H9 (cell line): ENCODE measurements at regions not wholly inside any gene's neighbourhood (a gene's known extent, or its start where the extent isn't known, plus 50 kb on each side); places are given as distances from the start of the nearest gene placed in this dataset.

ENCODE experiments used
- DNase-seq: peaks from one replicate; pipeline ENCODE4 v3.0.0-alpha.2; 2017
- H2AFZ ChIP-seq: one replicate; pipeline ENCODE4 v1.6.1; 2013; ENCODE audit warnings: mild to moderate bottlenecking, low read length, control low read depth, moderate library complexity
- H2AK5ac ChIP-seq: 2 replicates; pipeline ENCODE4 v1.6.1; 2013; ENCODE audit warnings: low read length, control low read depth, mixed read lengths; ENCODE audit not compliant: insufficient read length
- H2BK120ac ChIP-seq: one replicate; pipeline ENCODE4 v1.6.1; 2013; ENCODE audit warnings: low read depth, mild to moderate bottlenecking, low read length, control low read depth, inconsistent platforms; ENCODE audit not compliant: poor library complexity, severe bottlenecking
- H2BK12ac ChIP-seq: 2 replicates; pipeline ENCODE4 v1.6.1; 2013; ENCODE audit warnings: low read length, control low read depth, mixed read lengths, low read depth; ENCODE audit not compliant: insufficient read length
- H2BK15ac ChIP-seq: 2 replicates; pipeline ENCODE4 v1.6.1; 2013; ENCODE audit warnings: low read depth, low read length, control low read depth
- H2BK20ac ChIP-seq: one replicate; pipeline ENCODE4 v1.6.1; 2013; ENCODE audit warnings: low read depth, mild to moderate bottlenecking, low read length, control low read depth, inconsistent platforms; ENCODE audit not compliant: poor library complexity, severe bottlenecking
- H2BK5ac ChIP-seq: 2 replicates; pipeline ENCODE4 v1.6.1; 2013; ENCODE audit warnings: low read length, control low read depth, mixed read lengths; ENCODE audit not compliant: insufficient read length
- H3K14ac ChIP-seq: 2 replicates; pipeline ENCODE4 v1.6.1; 2013; ENCODE audit warnings: low read length, control low read depth; ENCODE audit not compliant: insufficient read depth
- H3K18ac ChIP-seq: 2 replicates; pipeline ENCODE4 v1.6.1; 2013; ENCODE audit warnings: low read depth, mild to moderate bottlenecking, mixed read lengths, low read length, control low read depth; ENCODE audit not compliant: insufficient read length
- H3K23ac ChIP-seq: 2 replicates; pipeline ENCODE4 v1.6.1; 2013; ENCODE audit warnings: low read length, control low read depth, mixed read lengths, low read depth; ENCODE audit not compliant: insufficient read length
- H3K23me2 ChIP-seq: 2 replicates; pipeline ENCODE4 v1.6.1; 2013; ENCODE audit warnings: low read depth, mild to moderate bottlenecking, mixed read lengths, low read length, control low read depth; ENCODE audit not compliant: insufficient read length, poor library complexity, severe bottlenecking
- H3K27ac ChIP-seq: 2 replicates; pipeline ENCODE4 v1.5.1; 2013; ENCODE audit warnings: low read length, control low read depth, mixed read lengths, low read depth; ENCODE audit not compliant: insufficient read length
- H3K27me3 ChIP-seq: 2 replicates; pipeline ENCODE4 v1.6.1; 2013; ENCODE audit warnings: low read length, control low read depth, inconsistent platforms; ENCODE audit not compliant: insufficient read depth
- H3K4ac ChIP-seq: 2 replicates; pipeline ENCODE4 v1.6.1; 2013; ENCODE audit warnings: low read depth, mild to moderate bottlenecking, control low read depth, inconsistent platforms, low read length, moderate library complexity
- H3K4me1 ChIP-seq: 2 replicates; pipeline ENCODE4 v1.6.1; 2013; ENCODE audit warnings: low read length, control low read depth, inconsistent platforms; ENCODE audit not compliant: insufficient read depth
- H3K4me2 ChIP-seq: 2 replicates; pipeline ENCODE4 v1.6.1; 2013; ENCODE audit warnings: low read length, control low read depth, mixed read lengths; ENCODE audit not compliant: insufficient read length, insufficient read depth
- H3K56ac ChIP-seq: 2 replicates; pipeline ENCODE4 v1.6.1; 2013; ENCODE audit warnings: low read depth, mild to moderate bottlenecking, mixed read lengths, low read length, control low read depth; ENCODE audit not compliant: insufficient read length
- H3K79me1 ChIP-seq: 2 replicates; pipeline ENCODE4 v1.6.1; 2013; ENCODE audit warnings: low read depth, mild to moderate bottlenecking, moderate library complexity, low read length, control low read depth, inconsistent platforms; ENCODE audit not compliant: insufficient read depth, poor library complexity, severe bottlenecking
- H3K79me2 ChIP-seq: 2 replicates; pipeline ENCODE4 v1.6.1; 2013; ENCODE audit warnings: low read length, control low read depth, inconsistent platforms; ENCODE audit not compliant: insufficient read depth
- H3K9ac ChIP-seq: 2 replicates; pipeline ENCODE4 v1.6.1; 2013; ENCODE audit warnings: low read length, control low read depth, mixed read lengths; ENCODE audit not compliant: insufficient read length; ENCODE audit errors: extremely low read depth
- H3K9me3 ChIP-seq: one replicate; pipeline ENCODE4 v1.6.1; 2013; ENCODE audit warnings: low read depth, low read length, inconsistent platforms; ENCODE audit not compliant: control insufficient read depth
- H3T11ph ChIP-seq: one replicate; pipeline ENCODE4 v1.6.1; 2013; ENCODE audit warnings: mild to moderate bottlenecking, low read length, control low read depth, inconsistent platforms
- H4K20me1 ChIP-seq: one replicate; pipeline ENCODE4 v1.6.1; 2013; ENCODE audit not compliant: control insufficient read depth, insufficient read length, insufficient read depth
- H4K5ac ChIP-seq: 2 replicates; pipeline ENCODE4 v1.6.1; 2013; ENCODE audit warnings: low read depth, mild to moderate bottlenecking, mixed read lengths, low read length, control low read depth; ENCODE audit not compliant: insufficient read length
- H4K8ac ChIP-seq: replicated peaks from 2 replicates; pipeline ENCODE4 v1.6.1; 2013; ENCODE audit warnings: low read length, control low read depth, mixed read lengths, low read depth; ENCODE audit not compliant: insufficient read length
- H4K91ac ChIP-seq: 2 replicates; pipeline ENCODE4 v1.6.1; 2013; ENCODE audit warnings: low read depth, mild to moderate bottlenecking, moderate library complexity, mixed read lengths, low read length, control low read depth; ENCODE audit not compliant: insufficient read length
- H3K27ac Mint-ChIP-seq, 3 experiments: 2 replicates in 2 of 3; 3 replicates in 1 of 3; pipeline ENCODE4 v1.8.0; 2020 to 2021; ENCODE audit warnings: mixed read lengths in 3 of 3, mild to moderate bottlenecking in 1 of 3, moderate library complexity in 1 of 3
- H3K27me3 Mint-ChIP-seq: 2 replicates; pipeline ENCODE4 v1.8.0; 2021; ENCODE audit warnings: low read depth, mild to moderate bottlenecking, moderate library complexity, mixed read lengths
- H3K36me3 Mint-ChIP-seq, 3 experiments: 2 replicates in 2 of 3; 3 replicates in 1 of 3; pipeline ENCODE4 v1.8.0; 2020 to 2021; ENCODE audit warnings: low read depth in 3 of 3, mixed read lengths in 3 of 3; ENCODE audit not compliant: insufficient read depth in 1 of 3
- H3K4me1 Mint-ChIP-seq, 2 experiments: 2 replicates each; pipeline ENCODE4 v1.8.0; 2020; ENCODE audit warnings: mixed read lengths in 2 of 2
- H3K4me3 Mint-ChIP-seq, 2 experiments: 2 replicates in 1 of 2; 3 replicates in 1 of 2; pipeline ENCODE4 v1.8.0; 2020 to 2021; ENCODE audit warnings: mild to moderate bottlenecking in 2 of 2, mixed read lengths in 2 of 2, moderate library complexity in 1 of 2
- H3K9me3 Mint-ChIP-seq, 2 experiments: 2 replicates in 1 of 2; 3 replicates in 1 of 2; pipeline ENCODE4 v1.8.0; 2020; ENCODE audit warnings: mild to moderate bottlenecking in 2 of 2, mixed read lengths in 2 of 2, moderate library complexity in 1 of 2
- WGBS: extraction: QIAGEN DNeasy Blood & Tissue Kit; methylation state at CpG from one replicate; pipeline ENCODE4 v1.1.7; 2013; ENCODE audit warnings: missing lambda C conversion rate, low lambda C conversion rate, mixed read lengths; ENCODE audit not compliant: insufficient read length; ENCODE audit errors: extremely low coverage; 5-methylcytosine and 5-hydroxymethylcytosine counted together
- TF ChIP-seq, protein P1 (sequence below): fragments of 200-600 bp; sonication (generic); conservative IDR thresholded peaks from 3 replicates; pipeline ENCODE4 v1.8.0; 2021; ENCODE audit warnings: antibody characterized with exemption, mild to moderate bottlenecking

DNA sequence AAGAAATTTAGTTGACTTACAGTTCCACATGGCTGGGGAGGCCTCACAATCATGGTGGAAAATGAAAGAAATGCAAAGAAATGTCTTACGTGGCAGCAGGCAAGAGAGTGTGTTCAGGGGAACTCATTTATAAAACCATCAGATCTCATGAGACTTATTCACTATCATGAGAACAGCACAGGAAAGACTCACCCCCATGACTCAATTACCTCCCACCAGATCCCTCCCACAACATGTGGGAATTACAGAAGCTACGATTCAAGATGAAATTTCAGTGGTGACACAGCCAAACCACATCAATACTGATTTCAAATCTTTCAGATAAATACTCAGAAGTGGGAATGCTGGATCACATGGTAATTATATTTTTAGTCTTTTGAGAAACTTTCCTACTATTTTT lies 1357.9 kb downstream of the SLITRK5 start:
- H3K4me2 ChIP-seq = no peak overlapping the region
- no peaks in the 10 kb centered on the region for H3K23me2 ChIP-seq
- no peak overlapping the region for H3K14ac ChIP-seq
- H3K9me3 Mint-ChIP-seq = peaks cover 15 to 27% of the 10 kb centered on the region in 2 experiments
- peaks cover 3% of the 10 kb centered on the region for H3K9me3 ChIP-seq
- no peak overlapping the region for H3K27ac ChIP-seq
- no peak for DNase-seq
- H3K27me3 ChIP-seq = no peaks in the 10 kb centered on the region
- H3K4me3 Mint-ChIP-seq = no peak overlapping the region
- no peak overlapping the region for H4K8ac ChIP-seq
- no peak overlapping the region for H3K56ac ChIP-seq
- no peak overlapping the region for H3K4ac ChIP-seq
- peaks cover 0 to 4% of the 10 kb centered on the region in 2 experiments; a peak in 2 of 4 replicates for H3K4me1 Mint-ChIP-seq
- no peak overlapping the region for H2AFZ ChIP-seq
- H3K36me3 Mint-ChIP-seq = peaks cover 9 to 19% (median 10%) of the 10 kb centered on the region in 3 experiments; a peak in 6 of 7 replicates
- H4K20me1 ChIP-seq = no peaks in the 10 kb centered on the region
- no peak overlapping the region for H2BK5ac ChIP-seq
- no peak overlapping the region for H2BK12ac ChIP-seq
- no peaks in the 10 kb centered on the region for H3K79me2 ChIP-seq
- no peak overlapping the region for H3K9ac ChIP-seq
- H3K18ac ChIP-seq = no peak overlapping the region
- H3K79me1 ChIP-seq = no peaks in the 10 kb centered on the region
- H3K27me3 Mint-ChIP-seq = no peaks in the 10 kb centered on the region
- no peak overlapping the region for H4K5ac ChIP-seq
- H3K27ac Mint-ChIP-seq = 0 out of 7 replicates have a peak overlapping the region, but pooled peaks of 1 of the 3 experiments have one; percentile 10
- H2BK15ac ChIP-seq = no peak overlapping the region
- TF ChIP-seq, protein P1, sequence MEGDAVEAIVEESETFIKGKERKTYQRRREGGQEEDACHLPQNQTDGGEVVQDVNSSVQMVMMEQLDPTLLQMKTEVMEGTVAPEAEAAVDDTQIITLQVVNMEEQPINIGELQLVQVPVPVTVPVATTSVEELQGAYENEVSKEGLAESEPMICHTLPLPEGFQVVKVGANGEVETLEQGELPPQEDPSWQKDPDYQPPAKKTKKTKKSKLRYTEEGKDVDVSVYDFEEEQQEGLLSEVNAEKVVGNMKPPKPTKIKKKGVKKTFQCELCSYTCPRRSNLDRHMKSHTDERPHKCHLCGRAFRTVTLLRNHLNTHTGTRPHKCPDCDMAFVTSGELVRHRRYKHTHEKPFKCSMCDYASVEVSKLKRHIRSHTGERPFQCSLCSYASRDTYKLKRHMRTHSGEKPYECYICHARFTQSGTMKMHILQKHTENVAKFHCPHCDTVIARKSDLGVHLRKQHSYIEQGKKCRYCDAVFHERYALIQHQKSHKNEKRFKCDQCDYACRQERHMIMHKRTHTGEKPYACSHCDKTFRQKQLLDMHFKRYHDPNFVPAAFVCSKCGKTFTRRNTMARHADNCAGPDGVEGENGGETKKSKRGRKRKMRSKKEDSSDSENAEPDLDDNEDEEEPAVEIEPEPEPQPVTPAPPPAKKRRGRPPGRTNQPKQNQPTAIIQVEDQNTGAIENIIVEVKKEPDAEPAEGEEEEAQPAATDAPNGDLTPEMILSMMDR = no peak
- no peak overlapping the region for H3T11ph ChIP-seq
- no peak overlapping the region for H2BK20ac ChIP-seq
- H3K23ac ChIP-seq = no peak overlapping the region
- H3K4me1 ChIP-seq = no peaks in the 10 kb centered on the region
- WGBS = no CpG with 5 or more reads among the region's 2 CpGs
- no peak overlapping the region for H4K91ac ChIP-seq
- H2AK5ac ChIP-seq = no peak overlapping the region
- H2BK120ac ChIP-seq = no peak overlapping the region
